Choroid plexus epithelial cell (primary cell): ENCODE measurements at regions not wholly inside any gene's neighbourhood (a gene's known extent, or its start where the extent isn't known, plus 50 kb on each side); places are given as distances from the start of the nearest gene placed in this dataset.
"Not testable (repeated sequence)": the region's sequence is repeated elsewhere in the genome, so short reads cannot be mapped to it uniquely, and the experiment has no call there.

ENCODE experiments used
- DNase-seq: peaks from one replicate; pipeline ENCODE4 v3.0.0-alpha.2; 2010; ENCODE audit warnings: low read depth
- H3K4me3 ChIP-seq: 2 replicates; pipeline ENCODE4 v1.5.1; 2011; ENCODE audit warnings: low read depth, mild to moderate bottlenecking, control low read depth, low read length, moderate library complexity
- CTCF ChIP-seq: conservative IDR thresholded peaks from 2 replicates; pipeline ENCODE4 v1.5.1; 2011; ENCODE audit warnings: low read depth, mild to moderate bottlenecking, control low read depth, inconsistent platforms, low read length, moderate library complexity

GRCh38 chr12:113532292-113532691, 60.6 kb upstream of the LHX5 start:
- DNase-seq: no peak
- no peak for TF ChIP-seq CTCF

GRCh38 chr12:113531073-113531472, 59.4 kb upstream of the LHX5 start:
- DNase-seq, H3K4me3 ChIP-seq: not testable (repeated sequence)

More at GRCh38 chr12:113532292-113532691, 60.6 kb upstream of the LHX5 start:
- no peak overlapping the region for H3K4me3 ChIP-seq

- DNase-seq: no peak
- TF ChIP-seq CTCF: no peak
- H3K4me3 ChIP-seq: no peak overlapping the region
Measured at GRCh38 chr12:113528606-113529293, 57.1 kb upstream of the LHX5 start.

GRCh38 chr12:113525066-113525465, 53.4 kb upstream of the LHX5 start:
- H3K4me3 ChIP-seq: no peak overlapping the region
- DNase-seq: no peak
- TF ChIP-seq CTCF: no peak

GRCh38 chr12:113524495-113524894, 52.8 kb upstream of the LHX5 start:
- H3K4me3 ChIP-seq: no peak overlapping the region
- DNase-seq: no peak
- TF ChIP-seq CTCF: no peak

- TF ChIP-seq CTCF: no peak
- no peak for DNase-seq
- H3K4me3 ChIP-seq: no peak overlapping the region
Measured at GRCh38 chr12:113521708-113522107, 50.0 kb upstream of the LHX5 start.
